NCI-H1417 treated with DMSO at 0.1 percent for 48 hours (cell line): ENCODE measurements at regions not wholly inside any gene's neighbourhood (a gene's known extent, or its start where the extent isn't known, plus 50 kb on each side); places are given as distances from the start of the nearest gene placed in this dataset.
A peak's percentile ranks its signal among the peaks of the same experiment; 100 is the strongest.

Source experiments
- DNase-seq: peaks from one replicate; lab custom pipeline; 2025; lab: John Stamatoyannopoulos, UW

- peak; percentile 31 for DNase-seq
Measured at GRCh38 chr7:124497176-124497575, 268.4 kb downstream of the GPR37 start.

- peak; percentile 48 for DNase-seq
Measured at GRCh38 chr7:124489925-124490324, 275.7 kb downstream of the GPR37 start.

- no peak for DNase-seq
Measured at GRCh38 chr7:124489082-124489819, 276.3 kb downstream of the GPR37 start.

- no peak for DNase-seq
Measured at GRCh38 chr7:124482229-124482628, 283.4 kb downstream of the GPR37 start.

- no peak for DNase-seq
Measured at GRCh38 chr7:124480821-124481290, 284.7 kb downstream of the GPR37 start.

GRCh38 chr7:124480036-124480820 is 285.4 kb downstream of the GPR37 start:
- no peak for DNase-seq

GRCh38 chr7:124462249-124462648 is 303.3 kb downstream of the GPR37 start:
- no peak for DNase-seq

GRCh38 chr7:124460555-124460954 is 305.0 kb downstream of the GPR37 start:
- no peak for DNase-seq

- no peak for DNase-seq
Measured at GRCh38 chr7:124460056-124460450, 305.5 kb downstream of the GPR37 start.

- no peak for DNase-seq
Measured at GRCh38 chr7:124459101-124460055, 306.2 kb downstream of the GPR37 start.

- no peak for DNase-seq
Measured at GRCh38 chr7:124457841-124458240, 307.8 kb downstream of the GPR37 start.

- DNase-seq: no peak
Measured at GRCh38 chr7:124456286-124456685, 309.3 kb downstream of the GPR37 start.

- no peak for DNase-seq
Measured at GRCh38 chr7:124452186-124452585, 313.4 kb downstream of the GPR37 start.

GRCh38 chr7:124449896-124450295 is 315.7 kb downstream of the GPR37 start:
- no peak for DNase-seq

GRCh38 chr7:124444696-124445480 is 320.7 kb downstream of the GPR37 start:
- DNase-seq: no peak

GRCh38 chr7:124443762-124444161 is 321.8 kb downstream of the GPR37 start:
- DNase-seq: no peak

GRCh38 chr7:124440081-124440480 is 325.5 kb downstream of the GPR37 start:
- no peak for DNase-seq

- DNase-seq: no peak
Measured at GRCh38 chr7:124432009-124432578, 333.5 kb downstream of the GPR37 start.

GRCh38 chr7:124429923-124430322 is 335.7 kb downstream of the GPR37 start:
- no peak for DNase-seq

GRCh38 chr7:124428781-124429180 is 336.8 kb downstream of the GPR37 start:
- no peak for DNase-seq

GRCh38 chr7:124426621-124427020 is 339.0 kb downstream of the GPR37 start:
- no peak for DNase-seq
